Suprapubic skin (tissue), 3 donors: ENCODE measurements at regions not wholly inside any gene's neighbourhood (a gene's known extent, or its start where the extent isn't known, plus 50 kb on each side); places are given as distances from the start of the nearest gene placed in this dataset.

Experiments used
- POLR2A ChIP-seq, 2 donors: fragments of 450-650 bp; IDR thresholded peaks; one replicate each; pipeline ENCODE4 v1.6.1; 2017; ENCODE audit warnings: antibody characterized with exemption in 2 of 2, mild to moderate bottlenecking in 2 of 2, moderate library complexity in 2 of 2
- TF ChIP-seq, protein P1 (sequence below), 2 donors: fragments of 200-600 bp in 1 of 2; fragments of 450-650 bp in 1 of 2; sonication (generic) in 1 of 2; IDR thresholded peaks; one replicate each; pipeline ENCODE4 v1.5.1; 2016 to 2019; ENCODE audit warnings: antibody characterized with exemption in 2 of 2, mild to moderate bottlenecking in 1 of 2, moderate library complexity in 1 of 2

DNA sequence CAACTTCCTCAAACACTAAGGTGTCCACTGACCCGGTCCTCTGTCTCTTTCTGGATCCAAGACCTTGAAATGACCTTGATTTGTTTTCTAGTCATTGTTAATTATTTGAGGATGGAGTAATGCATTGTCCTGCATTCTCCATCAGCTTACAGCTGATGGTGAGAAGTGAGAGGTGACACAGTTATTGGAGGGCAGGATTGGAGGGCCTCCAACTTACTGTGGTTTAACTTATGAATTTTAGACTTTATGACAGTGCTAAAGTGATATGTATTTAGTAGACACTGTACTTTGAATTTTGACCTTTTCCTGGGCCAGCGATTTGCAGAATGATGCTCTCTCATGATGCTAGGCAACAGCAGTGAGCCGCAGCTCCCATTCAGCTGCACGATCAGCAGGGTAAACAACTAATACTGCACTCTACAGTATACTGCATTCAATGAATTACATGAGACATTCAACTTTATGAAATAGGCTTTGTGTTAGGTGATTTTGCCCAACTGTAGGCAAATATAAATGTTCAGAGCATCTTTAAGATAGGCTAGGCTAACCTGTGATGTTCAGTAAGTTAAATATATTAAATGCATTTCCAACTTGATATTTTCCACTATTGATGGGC is 200.0 kb upstream of the MEX3C start:
- no peak for TF ChIP-seq POLR2A (IDR thresholded peaks at IDR 0.05)
- TF ChIP-seq, protein P1, sequence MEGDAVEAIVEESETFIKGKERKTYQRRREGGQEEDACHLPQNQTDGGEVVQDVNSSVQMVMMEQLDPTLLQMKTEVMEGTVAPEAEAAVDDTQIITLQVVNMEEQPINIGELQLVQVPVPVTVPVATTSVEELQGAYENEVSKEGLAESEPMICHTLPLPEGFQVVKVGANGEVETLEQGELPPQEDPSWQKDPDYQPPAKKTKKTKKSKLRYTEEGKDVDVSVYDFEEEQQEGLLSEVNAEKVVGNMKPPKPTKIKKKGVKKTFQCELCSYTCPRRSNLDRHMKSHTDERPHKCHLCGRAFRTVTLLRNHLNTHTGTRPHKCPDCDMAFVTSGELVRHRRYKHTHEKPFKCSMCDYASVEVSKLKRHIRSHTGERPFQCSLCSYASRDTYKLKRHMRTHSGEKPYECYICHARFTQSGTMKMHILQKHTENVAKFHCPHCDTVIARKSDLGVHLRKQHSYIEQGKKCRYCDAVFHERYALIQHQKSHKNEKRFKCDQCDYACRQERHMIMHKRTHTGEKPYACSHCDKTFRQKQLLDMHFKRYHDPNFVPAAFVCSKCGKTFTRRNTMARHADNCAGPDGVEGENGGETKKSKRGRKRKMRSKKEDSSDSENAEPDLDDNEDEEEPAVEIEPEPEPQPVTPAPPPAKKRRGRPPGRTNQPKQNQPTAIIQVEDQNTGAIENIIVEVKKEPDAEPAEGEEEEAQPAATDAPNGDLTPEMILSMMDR (IDR thresholded peaks at IDR 0.05): no peak
